Hepatocyte (in vitro differentiated cells): ENCODE measurements at regions not wholly inside any gene's neighbourhood (a gene's known extent, or its start where the extent isn't known, plus 50 kb on each side); places are given as distances from the start of the nearest gene placed in this dataset.

Experiments
- DNase-seq: peaks from one replicate; pipeline ENCODE4 v3.0.0-alpha.2; 2016; ENCODE audit warnings: low spot score
- H2AFZ ChIP-seq: fragments of 200-600 bp; sonication (generic); 2 replicates; pipeline ENCODE4 v1.6.0; 2016; ENCODE audit warnings: antibody characterized with exemption, mild to moderate bottlenecking
- H3K27ac ChIP-seq: fragments of 200-600 bp; sonication (generic); 2 replicates; pipeline ENCODE4 v1.5.1; 2016; ENCODE audit warnings: mild to moderate bottlenecking
- H3K27me3 ChIP-seq: fragments of 200-600 bp; sonication (generic); 2 replicates; pipeline ENCODE4 v1.6.1; 2016
- H3K36me3 ChIP-seq: fragments of 200-600 bp; sonication (generic); replicated peaks from 2 replicates; pipeline ENCODE4 v1.5.1; 2016; ENCODE audit warnings: low read depth; ENCODE audit not compliant: insufficient read depth
- H3K4me1 ChIP-seq: fragments of 200-600 bp; sonication (generic); 2 replicates; pipeline ENCODE4 v1.5.1; 2016; ENCODE audit warnings: mild to moderate bottlenecking, moderate library complexity; ENCODE audit not compliant: insufficient read depth
- H3K4me2 ChIP-seq: fragments of 200-600 bp; sonication (generic); 2 replicates; pipeline ENCODE4 v1.6.0; 2016
- H3K4me3 ChIP-seq: fragments of 200-600 bp; sonication (generic); 2 replicates; pipeline ENCODE4 v1.5.1; 2016; ENCODE audit warnings: mild to moderate bottlenecking
- H3K79me2 ChIP-seq: fragments of 200-600 bp; sonication (generic); 2 replicates; pipeline ENCODE4 v1.6.0; 2017; ENCODE audit warnings: mild to moderate bottlenecking
- H3K9me2 ChIP-seq: fragments of 200-600 bp; sonication (generic); replicated peaks from 2 replicates; pipeline ENCODE4 v1.6.0; 2017; ENCODE audit warnings: mild to moderate bottlenecking; ENCODE audit not compliant: insufficient read depth
- H3K9me3 ChIP-seq: fragments of 200-600 bp; sonication (generic); 2 replicates; pipeline ENCODE4 v1.5.1; 2016; ENCODE audit warnings: low read depth, mild to moderate bottlenecking
- H4K20me1 ChIP-seq: fragments of 200-600 bp; sonication (generic); 2 replicates; pipeline ENCODE4 v1.6.0; 2016; ENCODE audit warnings: mild to moderate bottlenecking; ENCODE audit not compliant: insufficient read depth, poor library complexity, severe bottlenecking
- EZH2 ChIP-seq: fragments of 200-600 bp; sonication (generic); IDR thresholded peaks from 2 replicates; pipeline ENCODE4 v1.6.1; 2016; ENCODE audit warnings: antibody characterized with exemption, mild to moderate bottlenecking, borderline replicate concordance
- EZH2phosphoT487 ChIP-seq: fragments of 200-600 bp; sonication (generic); IDR thresholded peaks from one replicate; pipeline ENCODE4 v1.6.1; 2018; ENCODE audit warnings: antibody characterized with exemption, mild to moderate bottlenecking, low read depth, moderate library complexity; ENCODE audit not compliant: unreplicated experiment, severe bottlenecking
- WGBS: methylation state at CpG from one replicate; pipeline ENCODE4 v1.1.6; 2016; ENCODE audit warnings: low lambda C conversion rate; ENCODE audit errors: missing lambda C conversion rate; 5-methylcytosine and 5-hydroxymethylcytosine counted together
- TF ChIP-seq, protein P1 (sequence below): fragments of 200-600 bp; sonication (generic); IDR thresholded peaks from 2 replicates; pipeline ENCODE4 v1.5.1; 2016; ENCODE audit warnings: antibody characterized with exemption, mild to moderate bottlenecking; ENCODE audit not compliant: poor library complexity

GRCh38 chr13:30047154-30047874, 196.9 kb upstream of the UBL3 start:
- H3K79me2 ChIP-seq = no peaks in the 10 kb centered on the region
- H3K36me3 ChIP-seq = no peaks in the 10 kb centered on the region
- TF ChIP-seq EZH2 (no peak), EZH2phosphoT487 (no peak)
- TF ChIP-seq, protein P1, sequence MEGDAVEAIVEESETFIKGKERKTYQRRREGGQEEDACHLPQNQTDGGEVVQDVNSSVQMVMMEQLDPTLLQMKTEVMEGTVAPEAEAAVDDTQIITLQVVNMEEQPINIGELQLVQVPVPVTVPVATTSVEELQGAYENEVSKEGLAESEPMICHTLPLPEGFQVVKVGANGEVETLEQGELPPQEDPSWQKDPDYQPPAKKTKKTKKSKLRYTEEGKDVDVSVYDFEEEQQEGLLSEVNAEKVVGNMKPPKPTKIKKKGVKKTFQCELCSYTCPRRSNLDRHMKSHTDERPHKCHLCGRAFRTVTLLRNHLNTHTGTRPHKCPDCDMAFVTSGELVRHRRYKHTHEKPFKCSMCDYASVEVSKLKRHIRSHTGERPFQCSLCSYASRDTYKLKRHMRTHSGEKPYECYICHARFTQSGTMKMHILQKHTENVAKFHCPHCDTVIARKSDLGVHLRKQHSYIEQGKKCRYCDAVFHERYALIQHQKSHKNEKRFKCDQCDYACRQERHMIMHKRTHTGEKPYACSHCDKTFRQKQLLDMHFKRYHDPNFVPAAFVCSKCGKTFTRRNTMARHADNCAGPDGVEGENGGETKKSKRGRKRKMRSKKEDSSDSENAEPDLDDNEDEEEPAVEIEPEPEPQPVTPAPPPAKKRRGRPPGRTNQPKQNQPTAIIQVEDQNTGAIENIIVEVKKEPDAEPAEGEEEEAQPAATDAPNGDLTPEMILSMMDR = no peak
- 81% methylated on average over 3 of the region's 3 CpGs for WGBS
- no peak overlapping the region for H3K4me3 ChIP-seq
- no peaks in the 10 kb centered on the region for H3K9me2 ChIP-seq
- H4K20me1 ChIP-seq = no peaks in the 10 kb centered on the region
- H3K4me2 ChIP-seq = no peak overlapping the region
- H3K9me3 ChIP-seq = no peaks in the 10 kb centered on the region
- H2AFZ ChIP-seq = no peak overlapping the region
- no peaks in the 10 kb centered on the region for H3K4me1 ChIP-seq
- DNase-seq = no peak
- no peaks in the 10 kb centered on the region for H3K27me3 ChIP-seq
- peak overlapping the region; percentile 45 for H3K27ac ChIP-seq

- no peak overlapping the region for H3K4me3 ChIP-seq
- 86% methylated on average over 7 of the region's 7 CpGs for WGBS
- no peaks in the 10 kb centered on the region for H3K9me3 ChIP-seq
- no peaks in the 10 kb centered on the region for H3K27me3 ChIP-seq
- no peaks in the 10 kb centered on the region for H3K36me3 ChIP-seq
- H3K4me2 ChIP-seq = no peak overlapping the region
- H3K9me2 ChIP-seq = no peaks in the 10 kb centered on the region
- TF ChIP-seq, protein P1 = no peak
- TF ChIP-seq EZH2 = no peak
- TF ChIP-seq EZH2phosphoT487 = no peak
- H4K20me1 ChIP-seq = no peaks in the 10 kb centered on the region
- DNase-seq = no peak
- H2AFZ ChIP-seq = no peak overlapping the region
- H3K27ac ChIP-seq = peak overlapping the region; percentile 45
- H3K79me2 ChIP-seq = no peaks in the 10 kb centered on the region
- no peaks in the 10 kb centered on the region for H3K4me1 ChIP-seq
Observed at GRCh38 chr13:30045916-30046704, 195.7 kb upstream of the UBL3 start.

DNA sequence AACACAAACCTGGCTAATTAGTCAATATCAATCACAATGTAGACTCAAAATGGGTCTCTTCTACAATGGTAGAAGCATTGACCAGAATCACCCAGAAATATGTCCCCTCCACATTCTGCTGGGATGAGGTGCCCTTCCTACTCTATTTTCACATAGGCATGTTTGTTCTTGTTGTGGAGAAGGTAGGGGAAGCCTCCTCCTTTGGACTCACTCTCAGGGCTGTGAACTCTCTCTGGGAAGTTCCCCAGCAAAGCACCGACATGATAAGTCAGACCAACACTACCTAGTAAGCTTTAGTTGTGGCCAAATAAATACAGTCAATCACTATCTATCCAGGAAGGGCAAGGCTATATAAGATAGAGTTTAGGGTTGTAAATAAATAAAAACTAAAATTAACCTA, 194.5 kb upstream of the UBL3 start:
- WGBS = 93% methylated on average over 1 of the region's 1 CpG
- Histone ChIP-seq H3K27ac (no peak overlapping the region), H3K4me2 (no peak overlapping the region)

More for the DNA sequence above, 194.5 kb upstream of the UBL3 start:
- H3K9me2 ChIP-seq = no peaks in the 10 kb centered on the region
- no peak for DNase-seq
- no peaks in the 10 kb centered on the region for H3K27me3 ChIP-seq
- no peaks in the 10 kb centered on the region for H3K79me2 ChIP-seq
- H4K20me1 ChIP-seq = no peaks in the 10 kb centered on the region
- no peak for TF ChIP-seq EZH2phosphoT487
- TF ChIP-seq EZH2 = no peak
- TF ChIP-seq, protein P1 = no peak
- no peaks in the 10 kb centered on the region for H3K9me3 ChIP-seq
- no peak overlapping the region for H2AFZ ChIP-seq
- H3K4me1 ChIP-seq = no peaks in the 10 kb centered on the region
- no peak overlapping the region for H3K4me3 ChIP-seq
- H3K36me3 ChIP-seq = no peaks in the 10 kb centered on the region
